Fibroblast of lung (primary cell): ENCODE measurements at regions not wholly inside any gene's neighbourhood (a gene's known extent, or its start where the extent isn't known, plus 50 kb on each side); places are given as distances from the start of the nearest gene placed in this dataset.

Source experiments
- DNase-seq, 2 donors: peaks; one replicate each; pipeline versions ENCODE4 v3.0.0 to v3.0.0-alpha.2; 2010; ENCODE audit warnings: low read depth in 2 of 2
- H2AFZ ChIP-seq: 2 replicates; pipeline ENCODE4 v1.5.1; 2012; ENCODE audit warnings: low read length, control low read depth, inconsistent platforms
- H3K27ac ChIP-seq: 2 replicates; pipeline ENCODE4 v1.5.1; 2011; ENCODE audit warnings: low read length, control low read depth; ENCODE audit not compliant: insufficient read depth
- H3K27me3 ChIP-seq: 2 replicates; pipeline ENCODE4 v1.5.1; 2011; ENCODE audit warnings: mild to moderate bottlenecking, low read length; ENCODE audit not compliant: control insufficient read depth, insufficient read depth
- H3K36me3 ChIP-seq: 2 replicates; pipeline ENCODE4 v1.5.1; 2011; ENCODE audit warnings: low read length; ENCODE audit not compliant: control insufficient read depth, insufficient read depth
- H3K4me1 ChIP-seq: 2 replicates; pipeline ENCODE4 v1.5.1; 2011; ENCODE audit warnings: low read length; ENCODE audit not compliant: control insufficient read depth, insufficient read depth; ENCODE audit errors: extremely low read depth
- H3K4me2 ChIP-seq: 2 replicates; pipeline ENCODE4 v1.5.1; 2011; ENCODE audit warnings: low read length, control low read depth; ENCODE audit not compliant: insufficient read depth; ENCODE audit errors: extremely low read depth
- H3K4me3 ChIP-seq, 4 experiments: fragments of 200-600 bp in 1 of 4; sonication (generic) in 1 of 4; replicated peaks in 1 of 4; 2 replicates each; pipeline ENCODE4 v1.5.1; 2011 to 2016; ENCODE audit warnings: low read length in 4 of 4, low read depth in 3 of 4, mild to moderate bottlenecking in 3 of 4, control low read depth in 2 of 4, inconsistent platforms in 1 of 4, mixed read lengths in 1 of 4; ENCODE audit not compliant: insufficient read depth in 1 of 4; ENCODE audit errors: control extremely low read depth in 1 of 4
- H3K79me2 ChIP-seq: 2 replicates; pipeline ENCODE4 v1.5.1; 2012; ENCODE audit warnings: mild to moderate bottlenecking, low read length, inconsistent platforms; ENCODE audit not compliant: control insufficient read depth, insufficient read depth
- H3K9ac ChIP-seq: 2 replicates; pipeline ENCODE4 v1.5.1; 2011; ENCODE audit warnings: mild to moderate bottlenecking, low read length, control low read depth; ENCODE audit not compliant: insufficient read depth
- H3K9me3 ChIP-seq: 2 replicates; pipeline ENCODE4 v1.5.1; 2012; ENCODE audit warnings: low read depth, low read length; ENCODE audit not compliant: control insufficient read depth, insufficient read depth
- H4K20me1 ChIP-seq: 2 replicates; pipeline ENCODE4 v1.5.1; 2011; ENCODE audit warnings: low read length; ENCODE audit not compliant: control insufficient read depth, insufficient read depth; ENCODE audit errors: extremely low read depth
- EZH2 ChIP-seq: IDR thresholded peaks from 2 replicates; pipeline ENCODE4 v1.5.1; 2012; ENCODE audit warnings: low read length, control low read depth, mild to moderate bottlenecking; ENCODE audit errors: missing control alignments
- TF ChIP-seq, protein P1 (sequence below), 2 donors: IDR thresholded peaks in 1 of 2; conservative IDR thresholded peaks in 1 of 2; 1 replicate in 1 of 2; 2 replicates in 1 of 2; pipeline ENCODE4 v1.5.1; 2011 to 2012; ENCODE audit warnings: low read length in 2 of 2, control low read depth in 1 of 2, inconsistent platforms in 1 of 2, low read depth in 1 of 2, mild to moderate bottlenecking in 1 of 2

DNA sequence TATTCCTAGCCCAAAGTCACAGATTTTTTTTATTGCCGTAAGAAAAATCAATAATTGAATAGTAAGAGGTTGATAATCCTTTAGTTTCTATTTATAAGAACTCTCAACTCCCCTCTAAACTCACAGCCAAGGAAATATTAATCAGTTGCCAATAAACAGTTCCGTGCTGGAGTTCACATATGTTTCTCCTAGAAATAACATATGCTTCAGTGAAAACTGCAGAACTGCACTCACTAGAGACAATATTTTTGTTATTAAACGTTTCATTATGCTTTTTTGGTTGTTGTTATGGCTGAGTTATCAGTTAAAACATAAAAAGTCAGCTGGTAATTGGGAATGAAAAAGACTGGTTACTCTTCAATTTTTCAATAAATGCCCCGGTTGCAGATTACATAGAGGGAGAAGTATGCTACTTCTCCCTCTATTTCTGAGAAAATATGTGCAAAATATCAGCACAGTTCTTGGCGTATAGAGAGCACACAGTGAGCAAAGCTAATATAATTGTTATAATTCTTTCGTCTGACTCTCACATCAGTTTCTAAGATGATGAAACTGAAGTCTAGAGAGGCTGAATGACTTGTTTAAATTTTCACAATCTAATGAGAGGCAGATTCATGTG is 781.2 kb upstream of the GRM7 start:
- no peak for TF ChIP-seq EZH2
- TF ChIP-seq, protein P1, sequence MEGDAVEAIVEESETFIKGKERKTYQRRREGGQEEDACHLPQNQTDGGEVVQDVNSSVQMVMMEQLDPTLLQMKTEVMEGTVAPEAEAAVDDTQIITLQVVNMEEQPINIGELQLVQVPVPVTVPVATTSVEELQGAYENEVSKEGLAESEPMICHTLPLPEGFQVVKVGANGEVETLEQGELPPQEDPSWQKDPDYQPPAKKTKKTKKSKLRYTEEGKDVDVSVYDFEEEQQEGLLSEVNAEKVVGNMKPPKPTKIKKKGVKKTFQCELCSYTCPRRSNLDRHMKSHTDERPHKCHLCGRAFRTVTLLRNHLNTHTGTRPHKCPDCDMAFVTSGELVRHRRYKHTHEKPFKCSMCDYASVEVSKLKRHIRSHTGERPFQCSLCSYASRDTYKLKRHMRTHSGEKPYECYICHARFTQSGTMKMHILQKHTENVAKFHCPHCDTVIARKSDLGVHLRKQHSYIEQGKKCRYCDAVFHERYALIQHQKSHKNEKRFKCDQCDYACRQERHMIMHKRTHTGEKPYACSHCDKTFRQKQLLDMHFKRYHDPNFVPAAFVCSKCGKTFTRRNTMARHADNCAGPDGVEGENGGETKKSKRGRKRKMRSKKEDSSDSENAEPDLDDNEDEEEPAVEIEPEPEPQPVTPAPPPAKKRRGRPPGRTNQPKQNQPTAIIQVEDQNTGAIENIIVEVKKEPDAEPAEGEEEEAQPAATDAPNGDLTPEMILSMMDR (conservative IDR thresholded peaks at IDR 0.05 in 1 of 2, IDR thresholded peaks at IDR 0.05 in 1 of 2; ENCODE audit: low read depth in 1 of 2, low read length in 2 of 2), result no peak
- H3K4me3 ChIP-seq, result no peak overlapping the region
- no peak overlapping the region for H3K9ac ChIP-seq
- H3K36me3 ChIP-seq, result no peaks in the 10 kb centered on the region
- H3K79me2 ChIP-seq, result no peaks in the 10 kb centered on the region
- DNase-seq, result no peak
- no peaks in the 10 kb centered on the region for H3K4me1 ChIP-seq
- no peak overlapping the region for H3K27ac ChIP-seq
- H3K27me3 ChIP-seq, result no peaks in the 10 kb centered on the region
- no peaks in the 10 kb centered on the region for H4K20me1 ChIP-seq
- no peak overlapping the region for H2AFZ ChIP-seq
- H3K4me2 ChIP-seq, result no peak overlapping the region
- H3K9me3 ChIP-seq, result no peaks in the 10 kb centered on the region

GRCh38 chr3:6088433-6088832 is 772.5 kb upstream of the GRM7 start:
- Histone ChIP-seq H3K27me3 (no peaks in the 10 kb centered on the region), H4K20me1 (no peaks in the 10 kb centered on the region), H3K9me3 (no peaks in the 10 kb centered on the region), H3K4me2 (no peak overlapping the region), H3K4me1 (no peaks in the 10 kb centered on the region), H3K79me2 (no peaks in the 10 kb centered on the region), H3K4me3 (no peak overlapping the region), H2AFZ (no peak overlapping the region), H3K36me3 (no peaks in the 10 kb centered on the region), H3K9ac (no peak overlapping the region), H3K27ac (no peak overlapping the region)
- no peak for DNase-seq
- no peak for TF ChIP-seq EZH2
- TF ChIP-seq, protein P1 (conservative IDR thresholded peaks at IDR 0.05 in 1 of 2, IDR thresholded peaks at IDR 0.05 in 1 of 2; ENCODE audit: low read depth in 1 of 2, low read length in 2 of 2), result no peak

DNA sequence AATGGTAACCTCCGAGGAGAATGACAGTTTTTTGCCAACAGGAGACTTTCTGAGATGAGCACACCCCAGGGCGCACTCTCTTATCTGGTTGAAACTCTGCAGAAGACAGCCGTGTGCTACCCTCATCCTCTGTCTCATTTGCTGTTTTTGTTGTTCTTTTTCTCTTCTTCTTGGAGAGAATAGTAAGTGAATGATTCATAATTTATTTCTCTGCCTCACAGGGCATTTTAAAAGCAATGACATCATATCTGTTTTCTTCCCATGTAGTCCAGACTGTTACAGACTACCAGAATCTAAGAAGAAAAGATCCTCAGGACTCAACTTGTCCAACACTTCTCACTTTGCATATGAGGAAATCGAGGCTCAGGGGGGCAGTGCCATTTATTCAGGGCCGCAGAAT is 771.1 kb upstream of the GRM7 start:
- Histone ChIP-seq H3K9ac (no peak overlapping the region), H3K4me2 (no peak overlapping the region), H3K27ac (no peak overlapping the region), H3K4me3 (no peak overlapping the region), H4K20me1 (no peaks in the 10 kb centered on the region), H3K36me3 (no peaks in the 10 kb centered on the region), H3K9me3 (no peaks in the 10 kb centered on the region), H3K27me3 (no peaks in the 10 kb centered on the region), H3K4me1 (no peaks in the 10 kb centered on the region), H2AFZ (no peak overlapping the region), H3K79me2 (no peaks in the 10 kb centered on the region)
- TF ChIP-seq, protein P1 (conservative IDR thresholded peaks at IDR 0.05 in 1 of 2, IDR thresholded peaks at IDR 0.05 in 1 of 2; ENCODE audit: low read depth in 1 of 2, low read length in 2 of 2), result no peak
- no peak for TF ChIP-seq EZH2
- DNase-seq, result peak in 1 of 2 donors; percentile 33
